B cell (primary cell): ENCODE measurements at regions not wholly inside any gene's neighbourhood (a gene's known extent, or its start where the extent isn't known, plus 50 kb on each side); places are given as distances from the start of the nearest gene placed in this dataset.

ENCODE experiments used
- ATAC-seq: fragments of 200-7000 bp; cut with Tn5 transposase; one replicate; pipeline ENCODE4 v1.10.0; 2021; ENCODE audit warnings: low read depth, mild to moderate bottlenecking, moderate number of reproducible peaks, moderate library complexity
- CTCF ChIA-PET: fragments of 350-600 bp; sonication (Branson Sonifier 250); formaldehyde crosslinking; loops from one replicate; lab custom pipeline; 2021; ENCODE audit warnings: antibody characterized with exemption, inconsistent platforms; lab: Charles Lee
- POLR2A ChIA-PET: fragments of 350-600 bp; sonication (Branson Sonifier 250); formaldehyde crosslinking; loops from one replicate; lab custom pipeline; 2021; ENCODE audit warnings: antibody characterized with exemption; lab: Charles Lee
- DNase-seq: peaks from one replicate; pipeline ENCODE4 v3.0.0; 2013
- H2AFZ ChIP-seq: 2 replicates; pipeline ENCODE4 v1.6.1; 2012; ENCODE audit warnings: mild to moderate bottlenecking, low read depth, low read length; ENCODE audit not compliant: insufficient read depth, poor library complexity, severe bottlenecking
- H3K27ac ChIP-seq, 2 donors: 1 replicate in 1 of 2; 2 replicates in 1 of 2; pipeline ENCODE4 v1.5.1; 2012 to 2013; ENCODE audit warnings: low read length in 2 of 2, mild to moderate bottlenecking in 2 of 2, moderate library complexity in 1 of 2
- H3K27me3 ChIP-seq, 4 experiments: fragments of 200-600 bp in 1 of 4; sonication (generic) in 1 of 4; replicated peaks in 1 of 4; 1 replicate in 2 of 4; 2 replicates in 2 of 4; pipeline versions ENCODE4 v1.6.1 to v1.7.0; 2013 to 2016; ENCODE audit warnings: low read length in 3 of 4, mild to moderate bottlenecking in 2 of 4, mixed read lengths in 1 of 4, moderate library complexity in 1 of 4; ENCODE audit not compliant: insufficient read depth in 4 of 4, control insufficient read depth in 3 of 4; ENCODE audit errors: control extremely low read depth in 1 of 4
- H3K36me3 ChIP-seq, 2 experiments: replicated peaks in 1 of 2; 1 replicate in 1 of 2; 2 replicates in 1 of 2; pipeline versions ENCODE4 v1.6.1 to v1.7.1; 2013; ENCODE audit warnings: low read length in 1 of 2; ENCODE audit not compliant: insufficient read depth in 2 of 2, control insufficient read depth in 1 of 2; ENCODE audit errors: control extremely low read depth in 1 of 2, extremely low read depth in 1 of 2
- H3K4me1 ChIP-seq, 2 donors: fragments of 200-600 bp in 1 of 2; sonication (generic) in 1 of 2; 1 replicate in 1 of 2; 2 replicates in 1 of 2; pipeline versions ENCODE4 v1.5.1 to v1.6.1; 2013 to 2017; ENCODE audit warnings: low read length in 2 of 2; ENCODE audit not compliant: control insufficient read depth in 2 of 2, insufficient read depth in 2 of 2
- H3K4me2 ChIP-seq: replicated peaks from 2 replicates; pipeline ENCODE3; 2012; ENCODE audit warnings: mild to moderate bottlenecking, low read depth, low read length; ENCODE audit not compliant: poor library complexity, severe bottlenecking
- H3K4me3 ChIP-seq, 5 experiments: fragments of 200-600 bp in 1 of 5; sonication (generic) in 1 of 5; 1 replicate in 3 of 5; 2 replicates in 2 of 5; pipeline versions ENCODE4 v1.5.1 to v1.7.0; 2011 to 2016; ENCODE audit warnings: low read length in 4 of 5, mild to moderate bottlenecking in 4 of 5, low read depth in 2 of 5, control low read depth in 1 of 5, moderate library complexity in 1 of 5; ENCODE audit not compliant: insufficient read depth in 1 of 5; ENCODE audit errors: control extremely low read depth in 1 of 5, extremely low read depth in 1 of 5
- H3K79me2 ChIP-seq: fragments of 200-600 bp; sonication (generic); one replicate; pipeline ENCODE4 v1.6.0; 2016; ENCODE audit warnings: low read length; ENCODE audit not compliant: control insufficient read depth, insufficient read depth
- H3K9ac ChIP-seq: fragments of 200-600 bp; sonication (generic); 2 replicates; pipeline ENCODE4 v1.6.1; 2017; ENCODE audit warnings: mild to moderate bottlenecking, low read length, moderate library complexity
- H3K9me3 ChIP-seq, 3 donors: one replicate each; pipeline versions ENCODE4 v1.6.1 to v1.7.1; 2013; ENCODE audit warnings: low read length in 2 of 3; ENCODE audit not compliant: control insufficient read depth in 2 of 3, insufficient read depth in 1 of 3; ENCODE audit errors: control extremely low read depth in 1 of 3
- H4K20me1 ChIP-seq: 2 replicates; pipeline ENCODE4 v1.6.0; 2012; ENCODE audit warnings: mild to moderate bottlenecking, low read length; ENCODE audit not compliant: insufficient read depth, control insufficient read depth, poor library complexity, severe bottlenecking
- H3K27ac Mint-ChIP-seq: one replicate; pipeline ENCODE4 v1.8.0; 2021; ENCODE audit warnings: mixed read lengths
- H3K27me3 Mint-ChIP-seq: one replicate; pipeline ENCODE4 v1.8.0; 2021; ENCODE audit warnings: mixed read lengths
- H3K4me1 Mint-ChIP-seq: one replicate; pipeline ENCODE4 v1.8.0; 2021; ENCODE audit warnings: mixed read lengths
- H3K4me3 Mint-ChIP-seq: one replicate; pipeline ENCODE4 v1.8.0; 2021; ENCODE audit warnings: mixed read lengths
- H3K9me3 Mint-ChIP-seq: one replicate; pipeline ENCODE4 v1.8.0; 2022; ENCODE audit warnings: mixed read lengths; ENCODE audit not compliant: insufficient read depth
- CTCF ChIP-seq: fragments of 200-600 bp; IDR thresholded peaks from one replicate; pipeline ENCODE4 v1.8.0; 2022; ENCODE audit warnings: antibody characterized with exemption, mild to moderate bottlenecking
- EZH2 ChIP-seq: IDR thresholded peaks from 2 replicates; pipeline ENCODE4 v1.6.1; 2012; ENCODE audit warnings: borderline replicate concordance, low read depth, mild to moderate bottlenecking, moderate library complexity, low read length; ENCODE audit not compliant: insufficient read depth, poor library complexity, severe bottlenecking
- WGBS: methylation state at CpG from one replicate; pipeline ENCODE4 v1.1.5; 2013; ENCODE audit warnings: missing lambda C conversion rate; ENCODE audit not compliant: insufficient coverage; 5-methylcytosine and 5-hydroxymethylcytosine counted together
- intact Hi-C: fragments of 100-400 bp; cut with micrococcal nuclease; formaldehyde crosslinking; loops from one replicate; pipeline ENCODE4 v1.10.0; 2022

- DNase-seq: no peak
- TF ChIP-seq EZH2: no peak
- no peak for TF ChIP-seq CTCF
- no peaks in the 10 kb centered on the region for H3K27me3 Mint-ChIP-seq
- no peaks in the 10 kb centered on the region for H3K4me1 Mint-ChIP-seq
- POLR2A ChIA-PET: no interaction called here
- no peak overlapping the region for H2AFZ ChIP-seq
- no peaks in the 10 kb centered on the region for H3K4me1 ChIP-seq
- no peaks in the 10 kb centered on the region for H3K79me2 ChIP-seq
- H3K27ac Mint-ChIP-seq: no peak overlapping the region
- H3K36me3 ChIP-seq: no peaks in the 10 kb centered on the region
- no peak overlapping the region for H3K9ac ChIP-seq
- no peak overlapping the region for H3K4me2 ChIP-seq
- no peak overlapping the region for H3K4me3 Mint-ChIP-seq
- no peak overlapping the region for H3K27ac ChIP-seq
- H3K9me3 ChIP-seq: no peaks in the 10 kb centered on the region
- H4K20me1 ChIP-seq: no peaks in the 10 kb centered on the region
- no peaks in the 10 kb centered on the region for H3K9me3 Mint-ChIP-seq
- no peaks in the 10 kb centered on the region for H3K27me3 ChIP-seq
- WGBS: no CpG with 5 or more reads among the region's 6 CpGs
- intact Hi-C loops: no loop called here
- ATAC-seq: no peak
- H3K4me3 ChIP-seq: no peak overlapping the region
- CTCF ChIA-PET: no interaction called here
These were observed 482.3 kb upstream of the MANEA start for GRCh38 chr6:95094751-95095663.

- Mint-ChIP-seq H3K27me3 (no peaks in the 10 kb centered on the region), H3K4me3 (no peak overlapping the region), H3K9me3 (no peaks in the 10 kb centered on the region), H3K27ac (no peak overlapping the region), H3K4me1 (no peaks in the 10 kb centered on the region)
- ChIA-PET CTCF (no interaction called here), POLR2A (no interaction called here)
- H3K4me3 ChIP-seq: no peak overlapping the region
- H3K27me3 ChIP-seq: no peaks in the 10 kb centered on the region
- no peak overlapping the region for H2AFZ ChIP-seq
- no peak overlapping the region for H3K9ac ChIP-seq
- H3K4me1 ChIP-seq: no peaks in the 10 kb centered on the region
- DNase-seq: no peak
- H3K79me2 ChIP-seq: no peaks in the 10 kb centered on the region
- no peak for ATAC-seq
- H3K4me2 ChIP-seq: no peak overlapping the region
- no peak for TF ChIP-seq CTCF
- no peak for TF ChIP-seq EZH2
- H3K9me3 ChIP-seq: no peaks in the 10 kb centered on the region
- no peaks in the 10 kb centered on the region for H3K36me3 ChIP-seq
- H3K27ac ChIP-seq: no peak overlapping the region
- intact Hi-C loops: no loop called here
- H4K20me1 ChIP-seq: no peaks in the 10 kb centered on the region
- WGBS: no CpG with 5 or more reads among the region's 2 CpGs
These were observed 481.5 kb upstream of the MANEA start for GRCh38 chr6:95095855-95096254.
